ENCODE measurements at regions not wholly inside any gene's neighbourhood (a gene's known extent, or its start where the extent isn't known, plus 50 kb on each side); places are given as distances from the start of the nearest gene placed in this dataset.

GRCh38 chr4:11182586-11183355 is 245.9 kb downstream of the HS3ST1 start:
- TF ChIP-seq POLR2AphosphoS5 (IDR thresholded peaks at IDR 0.05) (no peak), CTCF (IDR thresholded peaks at IDR 0.05) (no peak), POLR2A (IDR thresholded peaks at IDR 0.05) (no peak), EP300 (IDR thresholded peaks at IDR 0.05) (no peak)
- DNase-seq: no peak
- WGBS, 2 donors: 68 to 78% methylated on average over 1 of the region's 1 CpG
- Histone ChIP-seq H3K9me3 (no peaks in the 10 kb centered on the region), H3K27me3 (no peaks in the 10 kb centered on the region), H3K36me3 (no peaks in the 10 kb centered on the region), H3K27ac (no peak overlapping the region), H3K4me1 (no peaks in the 10 kb centered on the region), H3K4me3 (no peak overlapping the region)
- no peak for ATAC-seq (ENCODE audit: low FRiP score in 2 of 2)

- Histone ChIP-seq H3K4me3 (no peak overlapping the region), H3K27ac (no peak overlapping the region), H3K9me3 (no peaks in the 10 kb centered on the region), H3K36me3 (no peaks in the 10 kb centered on the region), H3K4me1 (no peaks in the 10 kb centered on the region), H3K27me3 (no peaks in the 10 kb centered on the region)
- DNase-seq: no peak
- TF ChIP-seq CTCF (IDR thresholded peaks at IDR 0.05) (no peak), POLR2A (IDR thresholded peaks at IDR 0.05) (no peak), EP300 (IDR thresholded peaks at IDR 0.05) (no peak), POLR2AphosphoS5 (IDR thresholded peaks at IDR 0.05) (no peak)
- no peak for ATAC-seq (ENCODE audit: low FRiP score in 2 of 2)
Observed at GRCh38 chr4:11182031-11182430, 246.7 kb downstream of the HS3ST1 start.

- no peak overlapping the region for H3K4me3 ChIP-seq
- DNase-seq (no peak), ATAC-seq (ENCODE audit: low FRiP score in 2 of 2) (no peak)
- H3K4me1 ChIP-seq: no peaks in the 10 kb centered on the region
- H3K27ac ChIP-seq: no peak overlapping the region
- H3K9me3 ChIP-seq: no peaks in the 10 kb centered on the region
- no peak for TF ChIP-seq EP300 (IDR thresholded peaks at IDR 0.05)
- no peaks in the 10 kb centered on the region for H3K36me3 ChIP-seq
- WGBS, 2 donors: 98 to 100% methylated on average over 2 of the region's 2 CpGs
- no peaks in the 10 kb centered on the region for H3K27me3 ChIP-seq
Observed at GRCh38 chr4:11179796-11180195, 248.9 kb downstream of the HS3ST1 start.

GRCh38 chr4:11178433-11178832 is 250.3 kb downstream of the HS3ST1 start:
- TF ChIP-seq EP300 (IDR thresholded peaks at IDR 0.05): no peak
- TF ChIP-seq POLR2A (IDR thresholded peaks at IDR 0.05): no peak
- no peak for TF ChIP-seq POLR2AphosphoS5 (IDR thresholded peaks at IDR 0.05)
- TF ChIP-seq CTCF (IDR thresholded peaks at IDR 0.05): no peak
- DNase-seq: no peak
- H3K9me3 ChIP-seq: no peaks in the 10 kb centered on the region
- WGBS, 2 donors: 87 to 92% methylated on average over 5 of the region's 5 CpGs
- H3K27me3 ChIP-seq: no peaks in the 10 kb centered on the region
- no peaks in the 10 kb centered on the region for H3K36me3 ChIP-seq
- no peaks in the 10 kb centered on the region for H3K4me1 ChIP-seq
- no peak for ATAC-seq (ENCODE audit: low FRiP score in 2 of 2)
- no peak overlapping the region for H3K4me3 ChIP-seq
- no peak overlapping the region for H3K27ac ChIP-seq

- Histone ChIP-seq H3K27me3 (no peaks in the 10 kb centered on the region), H3K9me3 (no peaks in the 10 kb centered on the region), H3K27ac (no peak overlapping the region), H3K36me3 (no peaks in the 10 kb centered on the region), H3K4me1 (no peaks in the 10 kb centered on the region), H3K4me3 (no peak overlapping the region)
- no peak for TF ChIP-seq POLR2AphosphoS5 (IDR thresholded peaks at IDR 0.05)
- ATAC-seq (ENCODE audit: low FRiP score in 2 of 2) (no peak), DNase-seq (no peak)
Observed at GRCh38 chr4:11175374-11175773, 253.3 kb downstream of the HS3ST1 start.

- Histone ChIP-seq H3K9me3 (no peaks in the 10 kb centered on the region), H3K36me3 (no peaks in the 10 kb centered on the region), H3K4me3 (no peak overlapping the region), H3K27me3 (no peaks in the 10 kb centered on the region), H3K4me1 (no peaks in the 10 kb centered on the region), H3K27ac (no peak overlapping the region)
- no peak for ATAC-seq (ENCODE audit: low FRiP score in 2 of 2)
- no peak for DNase-seq
- TF ChIP-seq POLR2AphosphoS5 (IDR thresholded peaks at IDR 0.05): no peak
- TF ChIP-seq POLR2A (IDR thresholded peaks at IDR 0.05): no peak
- no peak for TF ChIP-seq CTCF (IDR thresholded peaks at IDR 0.05)
- no peak for TF ChIP-seq EP300 (IDR thresholded peaks at IDR 0.05)
Observed at GRCh38 chr4:11166606-11167005, 262.1 kb downstream of the HS3ST1 start.

Data from upper lobe of left lung (tissue), 6 donors.